Mammary epithelial cell (primary cell): ENCODE measurements at regions not wholly inside any gene's neighbourhood (a gene's known extent, or its start where the extent isn't known, plus 50 kb on each side); places are given as distances from the start of the nearest gene placed in this dataset.

Experiments used
- CTCF ChIP-seq, 2 donors: IDR thresholded peaks in 1 of 2; conservative IDR thresholded peaks in 1 of 2; 2 replicates each; pipeline ENCODE4 v1.5.1; 2011 to 2012; ENCODE audit warnings: inconsistent platforms in 2 of 2, low read length in 2 of 2, mild to moderate bottlenecking in 2 of 2, control low read depth in 1 of 2, low read depth in 1 of 2; ENCODE audit not compliant: insufficient read depth in 1 of 2; ENCODE audit errors: extremely low read depth in 1 of 2
- EZH2 ChIP-seq: IDR thresholded peaks from 2 replicates; pipeline ENCODE4 v1.6.1; 2012; ENCODE audit warnings: low read length, inconsistent platforms, borderline replicate concordance

DNA sequence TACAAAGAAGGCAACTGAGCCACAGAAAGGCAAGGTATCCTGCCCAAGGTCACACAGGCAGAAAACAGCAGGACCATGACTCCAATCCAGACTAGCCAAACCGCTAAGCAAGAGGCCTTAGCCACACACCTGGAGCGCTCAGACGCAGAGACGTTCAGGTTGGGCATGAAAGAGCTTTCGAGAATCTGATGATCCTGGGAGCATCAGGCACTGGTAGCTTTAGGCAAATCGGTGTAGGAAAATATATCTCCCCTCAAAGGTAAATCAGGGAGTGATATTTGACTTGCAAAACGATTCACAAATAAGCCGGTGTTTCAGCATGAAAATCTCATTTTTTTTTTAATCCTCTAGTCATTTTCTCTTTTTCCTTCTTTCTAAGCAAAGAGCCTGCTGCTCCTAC lies 279.0 kb downstream of the MRTFB start:
- TF ChIP-seq CTCF (conservative IDR thresholded peaks at IDR 0.05 in 1 of 2, IDR thresholded peaks at IDR 0.05 in 1 of 2; ENCODE audit: extremely low read depth in 1 of 2, insufficient read depth in 1 of 2, low read depth in 1 of 2, low read length in 2 of 2) = no peak
- TF ChIP-seq EZH2 = no peak
